HTR-8/SVneo (cell line): ENCODE measurements at regions not wholly inside any gene's neighbourhood (a gene's known extent, or its start where the extent isn't known, plus 50 kb on each side); places are given as distances from the start of the nearest gene placed in this dataset.

Source experiments
- DNase-seq: peaks from one replicate; pipeline ENCODE4 v3.0.0; 2011; ENCODE audit warnings: low spot score, mixed read lengths; ENCODE audit not compliant: insufficient read length
- FAIRE-seq: peaks from 2 replicates; lab custom pipeline; 2011; peaks lifted over from hg19 to GRCh38; lab: Jason Lieb, UNC

GRCh38 chr14:81940651-81941050, 407.0 kb upstream of the SEL1L start:
- FAIRE-seq (no peak), DNase-seq (no peak)

DNA sequence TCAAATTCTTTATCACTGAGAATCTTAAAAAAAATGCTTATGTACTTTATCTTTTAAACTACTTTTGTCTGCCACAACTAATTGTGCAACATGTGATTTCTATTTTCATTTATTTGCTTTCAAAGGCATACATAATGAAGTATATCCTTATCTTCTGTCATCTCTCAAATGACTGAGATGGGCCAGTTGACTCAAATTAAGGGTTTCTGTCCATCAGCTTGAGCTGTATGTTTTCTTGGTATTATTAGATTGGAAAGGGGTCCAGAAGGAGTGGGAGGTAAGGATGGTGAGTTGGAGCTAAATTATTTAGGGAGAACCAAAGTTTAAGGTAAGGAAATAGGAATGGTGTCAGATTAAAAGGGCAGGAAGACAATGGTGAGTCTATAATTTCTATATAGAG, 408.4 kb upstream of the SEL1L start:
- DNase-seq (no peak), FAIRE-seq (no peak)

- no peak for DNase-seq
- FAIRE-seq, result no peak
These were observed 412.7 kb upstream of the SEL1L start for GRCh38 chr14:81946375-81946774.

DNA sequence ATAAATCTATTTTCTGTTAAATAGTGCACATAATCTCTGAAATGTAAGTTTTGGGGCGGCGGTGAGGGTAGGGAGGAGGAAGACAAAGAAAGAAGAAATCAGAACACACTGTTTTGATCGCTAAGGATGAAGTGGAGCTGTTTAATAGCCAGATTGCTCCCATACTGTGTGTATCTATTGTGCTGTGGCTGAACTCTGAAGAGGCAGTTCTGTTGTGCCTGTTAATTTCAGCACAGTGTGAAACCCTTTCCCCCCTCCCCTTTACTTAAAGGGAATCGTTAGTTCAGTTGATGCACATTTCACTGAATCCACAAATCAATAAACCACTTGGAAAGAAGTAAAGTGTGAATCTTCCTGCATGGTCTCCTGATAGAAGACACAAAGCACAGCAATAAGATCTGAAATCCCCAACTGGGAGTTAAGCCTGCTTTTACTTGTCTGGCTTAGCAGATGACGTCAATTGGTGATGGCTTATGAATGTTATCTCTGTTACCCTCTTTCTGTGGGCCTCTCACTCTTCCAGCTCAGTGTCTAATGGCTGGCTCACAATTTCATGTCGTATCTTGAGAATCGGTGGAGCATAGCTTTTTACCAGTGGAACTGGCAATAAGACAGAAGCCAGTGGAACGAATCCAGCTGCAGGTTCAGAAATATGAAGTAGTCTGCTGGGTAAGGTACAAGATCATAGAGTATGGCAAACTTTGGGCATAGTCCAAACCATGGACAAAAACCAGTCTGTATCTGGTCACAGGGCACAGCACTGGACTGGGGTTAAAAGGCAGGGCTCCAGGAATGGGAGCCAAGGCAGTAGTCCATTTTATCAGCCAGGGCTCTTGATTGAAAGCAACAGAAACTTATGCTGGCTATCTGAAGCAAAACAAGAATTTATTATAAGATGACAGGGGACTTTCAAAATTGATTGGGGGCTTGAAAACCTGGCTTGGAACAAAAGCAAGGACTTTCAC, 413.5 kb upstream of the SEL1L start:
- no peak for FAIRE-seq
- no peak for DNase-seq

- DNase-seq (no peak), FAIRE-seq (no peak)
These were observed 419.3 kb upstream of the SEL1L start for GRCh38 chr14:81952917-81953316.

DNA sequence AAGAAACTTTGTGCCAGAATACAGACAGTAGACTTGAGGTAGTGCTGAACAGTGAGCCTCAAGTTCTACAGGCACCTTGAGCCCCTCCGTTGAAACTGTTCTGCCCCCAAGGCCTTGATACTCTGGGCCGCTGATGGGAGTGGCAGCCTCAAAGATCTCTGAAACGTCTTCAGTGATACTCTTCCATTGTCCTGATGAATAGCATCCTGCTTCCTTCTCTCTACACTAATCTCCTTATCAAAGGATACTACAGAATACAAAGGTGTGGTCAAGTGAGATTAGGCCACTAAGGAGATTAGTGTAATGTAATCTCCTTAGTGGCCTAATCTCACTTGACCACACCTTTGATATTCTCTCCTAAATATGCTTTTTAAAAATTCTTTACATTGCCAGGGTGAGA, 419.8 kb upstream of the SEL1L start:
- FAIRE-seq, result no peak
- DNase-seq, result no peak

GRCh38 chr14:81955123-81955522, 421.5 kb upstream of the SEL1L start:
- DNase-seq (no peak), FAIRE-seq (no peak)

DNA sequence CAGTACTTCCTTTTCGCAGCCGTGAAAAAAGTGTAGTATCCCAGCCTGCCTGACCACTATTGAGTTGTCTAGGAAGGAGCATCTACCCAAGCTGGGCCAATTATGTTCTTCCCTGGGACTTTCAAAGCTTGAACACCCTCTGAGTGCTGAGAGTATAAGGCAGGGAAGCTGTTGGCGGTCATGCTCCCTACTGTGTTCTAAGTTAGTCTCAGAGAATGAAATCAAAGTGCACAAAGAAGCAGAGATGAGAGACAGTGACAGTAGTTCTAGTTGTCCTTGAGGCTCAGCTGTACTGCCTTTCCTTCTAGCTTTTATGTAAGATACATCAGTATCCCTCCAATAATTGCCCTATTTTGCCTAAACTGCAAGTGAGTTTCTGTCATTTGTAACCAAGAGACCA, 427.1 kb upstream of the SEL1L start:
- no peak for DNase-seq
- no peak for FAIRE-seq

DNA sequence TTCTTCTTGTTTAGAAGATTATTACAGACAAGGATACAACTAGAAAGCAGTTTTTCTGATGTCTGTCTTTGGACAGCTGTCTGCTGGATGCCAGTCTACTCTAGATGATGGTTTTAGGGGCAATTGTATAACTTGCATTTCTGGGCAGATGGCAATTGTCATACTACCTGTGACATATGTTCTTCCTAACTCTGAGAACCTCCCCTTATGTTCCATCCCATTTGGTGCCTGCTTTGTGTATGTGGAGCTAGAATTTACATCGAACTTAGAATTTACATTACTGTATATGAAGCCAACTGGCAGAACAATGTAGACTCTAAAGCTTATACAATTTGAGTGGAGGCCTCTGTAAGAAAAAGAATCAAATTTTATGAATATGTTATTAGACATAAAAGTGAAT, 430.2 kb upstream of the SEL1L start:
- FAIRE-seq, result no peak
- no peak for DNase-seq

DNA sequence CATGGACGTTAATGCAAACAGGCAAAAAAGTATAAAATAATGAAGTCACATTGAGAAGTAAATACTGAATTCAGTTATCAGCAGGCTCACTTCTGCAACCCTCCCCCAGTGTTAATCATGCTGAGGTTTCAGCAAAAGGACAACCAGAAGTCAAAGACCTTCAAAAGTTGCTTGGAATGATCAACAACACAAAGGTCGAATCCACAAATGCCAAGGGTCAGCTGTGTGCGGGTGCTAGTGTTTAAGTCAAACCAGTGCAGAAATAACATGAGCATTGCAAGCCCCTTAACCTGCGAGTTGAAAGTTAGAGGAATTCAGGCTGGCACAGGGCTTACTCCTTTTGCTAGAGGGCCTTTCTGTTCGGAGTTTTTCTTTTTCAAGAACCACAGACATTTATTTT, 436.7 kb upstream of the SEL1L start:
- no peak for FAIRE-seq

GRCh38 chr14:81971911-81972310, 438.3 kb upstream of the SEL1L start:
- DNase-seq, result no peak
- no peak for FAIRE-seq

More for the DNA sequence above, 436.7 kb upstream of the SEL1L start:
- no peak for DNase-seq

DNA sequence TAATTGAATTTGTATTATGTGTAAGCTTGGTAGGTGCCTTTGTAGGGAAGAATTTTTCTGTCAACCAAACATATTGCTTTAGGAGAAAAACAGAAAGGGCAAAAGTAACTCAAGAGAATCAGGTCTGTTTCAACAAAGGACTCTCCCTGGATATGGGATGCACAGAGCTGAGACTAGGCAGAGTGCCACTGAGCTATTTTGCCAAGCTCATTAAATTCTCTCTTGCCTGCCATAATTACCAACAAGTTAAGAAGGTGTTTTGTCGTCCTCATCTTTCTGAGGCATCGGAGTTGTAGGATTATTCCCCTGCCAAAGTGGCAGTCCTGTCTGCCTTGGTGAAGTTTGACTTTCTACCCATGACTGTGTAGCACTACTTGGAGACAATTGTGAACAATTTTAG, 438.9 kb upstream of the SEL1L start:
- FAIRE-seq, result no peak
- no peak for DNase-seq

DNA sequence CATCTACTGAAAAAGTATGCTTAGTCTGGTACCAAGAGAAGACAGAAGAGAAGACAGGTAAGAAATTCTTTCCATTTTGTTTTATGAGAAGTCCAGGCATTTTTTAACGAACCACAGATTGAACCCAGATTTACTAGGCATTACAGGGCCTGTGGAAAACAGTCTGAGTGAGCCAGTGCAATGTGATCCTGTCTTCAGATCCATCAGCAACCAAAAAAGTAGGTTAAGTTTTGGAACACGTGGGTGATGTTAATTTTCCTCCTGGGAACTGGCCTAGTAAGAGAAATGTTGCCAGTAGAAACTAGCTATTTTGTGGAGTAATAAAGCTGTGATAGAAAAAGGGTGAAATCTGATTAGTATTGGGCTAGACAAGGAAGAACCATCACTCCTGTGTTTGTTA, 440.9 kb upstream of the SEL1L start:
- FAIRE-seq (no peak), DNase-seq (no peak)

GRCh38 chr14:81980601-81981306, 447.1 kb upstream of the SEL1L start:
- DNase-seq (no peak), FAIRE-seq (no peak)

GRCh38 chr14:81981307-81981675, 447.6 kb upstream of the SEL1L start:
- no peak for DNase-seq
- no peak for FAIRE-seq

GRCh38 chr14:81982046-81982445, 448.4 kb upstream of the SEL1L start:
- FAIRE-seq (no peak), DNase-seq (no peak)

DNA sequence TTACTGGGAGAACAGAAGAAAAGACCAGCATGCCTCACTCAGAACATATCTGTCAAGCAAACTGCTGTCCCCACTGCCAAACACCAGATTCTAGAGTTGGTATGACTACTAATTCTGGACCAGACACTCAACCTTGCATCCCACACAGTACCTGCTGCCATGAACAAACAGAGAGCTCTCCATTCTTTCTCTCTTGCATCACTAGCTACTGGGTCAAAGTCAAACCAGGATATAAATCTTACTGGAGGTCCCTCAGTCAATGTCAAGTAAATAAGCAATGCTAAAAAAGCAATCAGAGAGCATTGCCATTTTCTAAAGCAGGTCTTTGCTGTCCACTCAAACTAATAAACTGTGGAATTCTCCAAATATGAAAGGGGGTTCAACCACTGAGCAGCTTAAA, 452.4 kb upstream of the SEL1L start:
- FAIRE-seq (no peak), DNase-seq (no peak)

- no peak for FAIRE-seq
- DNase-seq, result no peak
These were observed 455.6 kb upstream of the SEL1L start for GRCh38 chr14:81989211-81989610.

GRCh38 chr14:81990312-81990761, 456.7 kb upstream of the SEL1L start:
- FAIRE-seq (no peak), DNase-seq (peak; percentile 23)

DNA sequence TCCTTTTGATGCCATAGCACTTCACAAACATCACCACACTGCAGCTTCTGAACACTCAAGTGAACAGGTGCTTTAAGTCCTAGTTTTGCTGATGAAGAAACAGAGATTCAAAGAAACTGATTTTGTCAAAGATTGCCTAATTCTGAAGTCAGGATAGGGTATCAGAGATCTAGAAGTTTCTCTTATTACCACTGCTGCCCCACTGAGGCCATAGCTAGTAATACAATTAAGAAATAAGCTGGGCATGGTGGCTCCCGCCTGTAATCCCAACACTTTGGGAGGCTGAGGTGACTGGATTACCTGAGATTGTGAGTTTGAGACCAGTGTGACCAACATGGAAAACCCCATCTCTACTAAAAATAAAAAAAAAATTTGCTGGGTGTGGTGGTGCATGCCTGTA, 458.3 kb upstream of the SEL1L start:
- DNase-seq, result no peak
- FAIRE-seq, result no peak

- FAIRE-seq (no peak), DNase-seq (no peak)
These were observed 459.8 kb upstream of the SEL1L start for GRCh38 chr14:81993432-81993831.
